Muscle layer of colon (tissue), 2 donors: ENCODE measurements at regions not wholly inside any gene's neighbourhood (a gene's known extent, or its start where the extent isn't known, plus 50 kb on each side); places are given as distances from the start of the nearest gene placed in this dataset.
"Not testable (repeated sequence)": the region's sequence is repeated elsewhere in the genome, so short reads cannot be mapped to it uniquely, and the experiment has no call there.

ENCODE experiments used
- H3K27ac ChIP-seq: one replicate; pipeline ENCODE4 v1.7.0; 2013; ENCODE audit warnings: low read depth, mild to moderate bottlenecking, low read length, moderate library complexity
- H3K27me3 ChIP-seq, 2 donors: one replicate each; pipeline ENCODE4 v1.7.0; 2013; ENCODE audit warnings: low read length in 2 of 2, mild to moderate bottlenecking in 2 of 2; ENCODE audit not compliant: insufficient read depth in 2 of 2, control insufficient read depth in 1 of 2
- H3K36me3 ChIP-seq: one replicate; pipeline ENCODE4 v1.7.0; 2013; ENCODE audit warnings: mild to moderate bottlenecking, low read length; ENCODE audit not compliant: insufficient read depth
- H3K4me1 ChIP-seq: one replicate; pipeline ENCODE4 v1.7.0; 2013; ENCODE audit warnings: mild to moderate bottlenecking, low read length; ENCODE audit not compliant: insufficient read depth
- H3K4me3 ChIP-seq, 2 donors: one replicate each; pipeline ENCODE4 v1.7.0; 2013; ENCODE audit warnings: low read length in 2 of 2, low read depth in 1 of 2, mild to moderate bottlenecking in 1 of 2, moderate library complexity in 1 of 2
- H3K9ac ChIP-seq: one replicate; pipeline ENCODE4 v1.7.0; 2013; ENCODE audit warnings: low read length
- H3K9me3 ChIP-seq: one replicate; pipeline ENCODE4 v1.7.0; 2013; ENCODE audit warnings: mild to moderate bottlenecking, low read length
- donor health status: abdominal sarcoma.
- donor health status: Adenocarcinoma of cecum.

DNA sequence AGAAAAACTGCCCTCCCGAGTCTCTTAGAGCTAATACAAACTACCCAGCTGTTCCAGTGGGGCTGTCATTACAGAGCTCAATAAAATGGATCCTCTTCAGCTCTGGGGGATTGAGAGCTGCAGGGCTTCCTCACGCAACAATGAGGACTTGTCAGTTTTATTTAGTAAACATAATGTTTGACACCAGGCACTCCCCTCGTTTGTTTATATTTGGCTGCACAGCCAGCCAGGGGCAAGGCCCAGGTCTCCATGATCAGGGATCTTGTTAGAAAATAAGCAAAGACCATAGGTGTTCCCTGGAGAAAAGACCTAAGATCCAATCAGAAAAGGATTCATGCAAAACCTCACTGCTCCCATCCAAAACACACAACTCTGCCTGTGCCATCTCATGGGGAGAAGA lies 158.2 kb downstream of the C1D start:
- Histone ChIP-seq H3K4me1 (no peaks in the 10 kb centered on the region), H3K27ac (no peak overlapping the region), H3K36me3 (no peaks in the 10 kb centered on the region), H3K9ac (no peak overlapping the region), H3K27me3 (no peaks in the 10 kb centered on the region), H3K4me3 (no peak overlapping the region), H3K9me3 (no peaks in the 10 kb centered on the region)

DNA sequence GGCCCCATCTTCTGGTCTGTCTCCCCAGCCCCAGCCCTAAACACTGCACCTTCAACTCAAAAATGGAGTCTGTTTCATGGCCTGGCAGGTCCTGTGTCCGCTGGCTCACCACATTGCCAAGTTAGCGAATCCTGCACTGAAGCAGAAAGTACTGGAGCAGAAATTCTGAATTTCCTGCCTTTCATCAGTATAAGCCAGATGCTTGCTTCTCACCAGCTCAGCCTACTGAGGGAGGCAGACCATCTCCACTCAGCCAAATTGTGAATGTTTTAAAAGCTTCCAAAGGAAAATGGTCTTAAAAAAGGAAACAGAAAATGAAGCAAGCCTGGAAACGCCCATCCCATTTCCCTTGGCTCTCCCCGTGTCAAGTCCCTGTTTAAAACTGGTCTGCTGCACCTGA lies 157.8 kb downstream of the C1D start:
- Histone ChIP-seq H3K4me3 (no peak overlapping the region), H3K9me3 (no peaks in the 10 kb centered on the region), H3K9ac (no peak overlapping the region), H3K4me1 (no peaks in the 10 kb centered on the region), H3K27ac (no peak overlapping the region), H3K36me3 (no peaks in the 10 kb centered on the region), H3K27me3 (no peaks in the 10 kb centered on the region)

DNA sequence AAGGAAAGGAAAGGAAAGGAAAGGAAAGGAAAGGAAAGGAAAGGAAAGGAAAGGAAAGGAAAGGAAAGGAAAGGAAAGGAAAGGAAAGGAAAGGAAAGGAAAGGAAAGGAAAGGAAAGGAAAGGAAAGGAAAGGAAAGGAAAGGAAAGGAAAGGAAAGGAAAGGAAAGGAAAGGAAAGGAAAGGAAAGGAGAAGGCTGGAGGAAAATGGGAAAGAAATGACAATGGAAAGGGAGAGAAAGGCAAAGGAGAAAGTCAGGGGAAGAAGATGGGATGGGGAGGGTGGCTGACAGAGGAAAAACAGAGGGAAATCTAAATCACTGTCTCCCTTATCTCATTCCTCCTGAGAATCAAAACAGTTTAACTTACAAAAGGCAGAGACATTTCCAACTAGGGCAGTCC lies 156.3 kb downstream of the C1D start:
- not testable (repeated sequence) for H3K9ac ChIP-seq, H3K27me3 ChIP-seq, H3K27ac ChIP-seq, H3K9me3 ChIP-seq, H3K4me3 ChIP-seq, H3K4me1 ChIP-seq, H3K36me3 ChIP-seq

DNA sequence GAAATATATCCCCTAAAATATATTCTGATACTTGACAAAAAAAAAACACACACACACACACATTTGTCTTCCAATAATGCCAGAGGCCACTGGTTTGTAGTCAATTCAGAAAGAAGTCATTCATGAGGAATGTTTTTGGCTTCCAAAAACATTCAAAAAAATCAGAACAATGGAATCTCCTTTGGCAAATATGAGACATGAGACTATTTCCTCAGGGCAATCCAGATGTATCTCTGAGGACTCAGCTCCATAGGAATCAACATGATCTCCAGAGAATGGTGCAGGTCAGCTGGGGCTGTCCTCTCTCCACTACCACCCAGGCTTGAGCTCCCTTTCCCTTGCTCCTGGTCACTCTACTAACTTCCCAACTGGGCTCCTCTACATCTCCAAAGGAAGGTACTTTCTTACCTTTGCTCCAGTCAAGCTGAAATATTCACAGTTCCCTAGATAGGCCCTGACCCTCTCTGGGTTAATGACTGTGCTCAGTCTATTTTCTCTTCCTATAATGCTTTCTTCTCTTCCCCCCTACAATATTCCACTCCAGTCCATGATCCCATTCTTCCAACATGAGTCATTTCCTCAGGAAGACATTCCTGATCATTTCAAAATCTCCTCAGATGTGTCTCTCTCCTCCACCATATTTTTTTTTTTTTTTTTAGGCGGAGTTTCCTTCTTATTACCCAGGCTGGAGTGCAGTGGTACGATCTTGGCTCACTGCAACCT lies 145.3 kb downstream of the C1D start:
- Histone ChIP-seq H3K9ac (no peak overlapping the region), H3K27ac (no peak overlapping the region), H3K27me3 (no peaks in the 10 kb centered on the region), H3K4me3 (no peak overlapping the region), H3K36me3 (no peaks in the 10 kb centered on the region), H3K9me3 (no peaks in the 10 kb centered on the region), H3K4me1 (no peaks in the 10 kb centered on the region)

DNA sequence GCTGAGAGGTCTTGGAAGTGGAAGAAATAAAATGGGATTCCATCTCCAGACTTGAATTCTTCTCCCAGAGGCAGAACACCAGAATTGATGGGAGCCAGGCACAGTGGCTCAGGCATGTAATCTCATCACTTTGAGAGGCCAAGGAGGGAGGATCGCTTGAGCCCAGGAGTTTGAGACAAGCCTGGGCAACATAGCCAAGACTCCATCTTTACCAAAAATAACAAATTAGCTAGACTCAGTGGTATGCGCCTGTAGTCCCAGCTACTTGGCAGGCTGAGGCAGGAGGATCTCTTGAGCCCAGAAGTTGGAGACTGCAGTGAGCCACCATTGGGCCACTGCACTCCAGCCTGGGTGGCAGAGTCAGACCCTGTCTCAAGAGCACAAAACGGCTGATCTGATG lies 144.3 kb downstream of the C1D start:
- no peak overlapping the region for H3K27ac ChIP-seq
- no peaks in the 10 kb centered on the region for H3K9me3 ChIP-seq
- no peaks in the 10 kb centered on the region for H3K27me3 ChIP-seq
- no peak overlapping the region for H3K4me3 ChIP-seq
- no peaks in the 10 kb centered on the region for H3K36me3 ChIP-seq
- no peaks in the 10 kb centered on the region for H3K4me1 ChIP-seq
- H3K9ac ChIP-seq: no peak overlapping the region

DNA sequence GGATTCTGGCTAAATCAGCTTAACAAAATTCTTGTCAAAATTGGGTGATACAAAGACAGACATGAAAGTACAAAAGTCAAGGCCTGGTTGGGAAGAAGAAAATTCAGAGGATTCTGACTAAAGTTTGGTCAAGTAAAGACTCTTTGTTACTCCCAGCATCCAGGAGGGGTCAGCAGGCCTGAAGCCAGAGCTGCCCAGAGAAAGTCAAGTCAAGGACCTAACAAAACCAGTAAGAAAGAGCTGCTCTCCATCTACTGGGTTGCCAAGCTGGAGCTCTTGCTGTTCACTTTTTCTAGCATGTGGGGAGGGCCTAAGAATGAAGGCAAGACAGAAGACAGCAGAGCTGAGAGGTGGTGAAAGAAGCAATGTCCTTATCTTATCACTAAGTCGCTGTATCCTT lies 143.3 kb downstream of the C1D start:
- Histone ChIP-seq H3K4me1 (no peaks in the 10 kb centered on the region), H3K27ac (no peak overlapping the region), H3K36me3 (no peaks in the 10 kb centered on the region)

DNA sequence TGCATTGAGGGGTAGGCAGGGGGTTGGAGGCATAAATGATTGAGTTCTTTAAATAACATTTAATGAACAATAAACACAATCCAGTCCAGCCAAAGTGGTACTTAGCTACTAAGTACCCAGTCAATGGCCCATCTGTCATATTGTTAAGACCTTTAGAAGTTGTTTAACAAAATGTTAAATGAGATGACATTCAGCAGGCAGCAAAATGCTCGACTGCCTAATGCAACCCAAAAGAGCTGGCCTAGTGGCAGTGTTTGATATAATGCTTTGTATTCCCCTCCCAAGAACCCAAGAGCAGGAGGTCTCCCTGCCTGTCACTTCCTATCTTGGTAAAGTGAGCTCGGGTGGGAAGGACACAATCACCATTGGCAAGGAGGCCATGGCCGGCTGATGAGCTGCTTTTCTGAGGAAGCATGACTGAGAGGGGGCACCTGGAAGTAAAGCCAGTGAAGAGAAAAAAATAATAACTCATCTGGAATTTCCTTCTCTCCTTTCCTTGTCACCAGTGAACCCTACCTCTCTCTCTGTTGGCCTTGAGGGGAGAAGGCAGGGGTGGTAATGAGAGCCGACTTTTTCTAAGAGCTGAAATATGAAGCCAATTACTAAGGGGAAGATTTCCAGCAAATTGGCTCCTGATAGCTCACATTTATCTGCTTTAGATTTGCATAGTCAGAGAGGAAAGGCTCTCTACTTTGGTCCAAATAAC lies 140.6 kb downstream of the C1D start:
- Histone ChIP-seq H3K9ac (no peak overlapping the region), H3K27me3 (no peaks in the 10 kb centered on the region), H3K9me3 (no peaks in the 10 kb centered on the region), H3K27ac (no peak overlapping the region), H3K4me1 (no peaks in the 10 kb centered on the region), H3K36me3 (no peaks in the 10 kb centered on the region), H3K4me3 (no peak overlapping the region)

More for the DNA sequence above, 143.3 kb downstream of the C1D start:
- H3K27me3 ChIP-seq: no peaks in the 10 kb centered on the region
- no peaks in the 10 kb centered on the region for H3K9me3 ChIP-seq
- H3K4me3 ChIP-seq: no peak overlapping the region
- H3K9ac ChIP-seq: no peak overlapping the region

DNA sequence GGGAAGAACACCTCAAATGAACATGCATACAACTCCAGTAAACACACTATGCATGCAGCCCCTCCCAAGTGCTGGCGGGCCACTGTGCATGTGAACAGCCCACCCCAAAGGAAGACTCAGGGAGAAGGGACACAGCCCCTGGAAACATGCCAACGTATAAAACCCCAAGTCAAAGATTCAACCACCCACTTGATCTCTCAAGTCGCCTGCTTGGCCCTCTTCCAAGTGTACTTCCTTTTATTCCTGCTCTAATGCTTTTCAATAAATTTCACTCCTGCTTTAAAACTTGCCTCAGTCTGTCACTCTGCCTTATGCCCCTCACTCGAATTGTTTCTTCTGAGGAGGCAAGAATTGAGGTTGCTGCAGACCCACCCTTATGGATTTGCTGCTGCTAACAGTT lies 139.1 kb downstream of the C1D start:
- Histone ChIP-seq H3K36me3 (no peaks in the 10 kb centered on the region), H3K9ac (no peak overlapping the region), H3K4me3 (no peak overlapping the region), H3K27ac (no peak overlapping the region), H3K9me3 (no peaks in the 10 kb centered on the region), H3K4me1 (no peaks in the 10 kb centered on the region), H3K27me3 (no peaks in the 10 kb centered on the region)

DNA sequence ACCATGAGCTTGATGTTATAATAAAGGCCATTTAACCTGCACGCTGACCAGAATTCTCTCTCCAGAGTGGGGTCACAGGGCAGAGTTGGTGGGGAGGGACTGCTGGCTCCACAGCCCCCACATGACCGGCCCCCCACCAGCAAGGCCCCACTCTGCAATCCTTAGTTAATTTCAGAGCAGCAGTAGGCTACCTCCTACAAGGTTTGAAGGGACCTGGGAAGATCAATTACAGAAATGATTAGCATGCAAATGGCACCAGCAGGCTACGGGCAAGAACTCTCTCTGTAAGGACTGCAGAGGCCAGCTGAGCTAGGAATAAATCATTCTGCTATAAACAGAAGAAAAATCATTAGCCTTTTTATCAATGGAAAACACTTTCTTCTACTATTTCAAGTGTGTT lies 135.3 kb downstream of the C1D start:
- no peaks in the 10 kb centered on the region for H3K9me3 ChIP-seq
- no peak overlapping the region for H3K9ac ChIP-seq
- H3K4me1 ChIP-seq: no peaks in the 10 kb centered on the region
- H3K27me3 ChIP-seq: no peaks in the 10 kb centered on the region
- H3K4me3 ChIP-seq: no peak overlapping the region
- no peaks in the 10 kb centered on the region for H3K36me3 ChIP-seq
- no peak overlapping the region for H3K27ac ChIP-seq

DNA sequence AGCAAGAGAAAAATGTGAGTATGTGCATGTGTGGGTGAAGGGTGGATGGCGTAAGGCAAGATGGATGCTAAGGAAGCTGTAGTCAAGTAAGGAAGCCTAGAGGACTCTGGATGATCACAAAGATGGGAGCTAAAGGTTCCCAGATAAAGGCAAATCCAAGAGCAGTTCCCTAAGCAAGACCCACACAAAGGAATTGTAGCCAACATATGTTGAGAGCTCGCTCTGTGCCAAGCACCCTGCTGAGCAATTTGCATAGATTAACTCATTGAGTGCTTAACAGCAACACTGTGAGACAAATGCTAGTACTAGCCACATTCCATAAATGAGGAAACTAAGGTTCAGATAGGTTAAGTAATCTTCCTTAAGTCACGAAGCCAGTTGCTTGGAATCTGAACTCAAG lies 132.6 kb downstream of the C1D start:
- no peaks in the 10 kb centered on the region for H3K27me3 ChIP-seq
- no peak overlapping the region for H3K4me3 ChIP-seq
- no peaks in the 10 kb centered on the region for H3K36me3 ChIP-seq
- no peak overlapping the region for H3K27ac ChIP-seq
- no peaks in the 10 kb centered on the region for H3K9me3 ChIP-seq
- H3K9ac ChIP-seq: no peak overlapping the region
- H3K4me1 ChIP-seq: no peaks in the 10 kb centered on the region

DNA sequence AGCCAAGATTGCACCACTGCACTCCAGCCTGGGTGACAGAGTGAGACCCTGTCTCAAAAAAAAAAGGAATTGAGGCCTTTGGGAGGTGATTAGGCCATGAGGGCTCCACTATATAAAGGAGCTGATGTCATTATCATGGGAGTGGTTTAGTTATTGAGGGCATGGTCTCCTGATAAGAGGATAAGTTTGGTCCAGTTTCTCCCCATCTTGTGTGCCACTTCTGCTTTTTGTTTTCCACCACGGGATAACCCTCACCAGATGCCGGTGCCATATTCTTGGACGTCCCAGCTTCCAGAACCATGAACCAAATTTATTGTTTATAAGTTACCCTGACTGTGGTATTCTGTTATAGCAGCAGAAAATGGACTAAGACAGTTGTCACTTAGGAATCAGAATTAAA lies 125.8 kb downstream of the C1D start:
- Histone ChIP-seq H3K4me3 (no peak overlapping the region), H3K36me3 (no peaks in the 10 kb centered on the region), H3K27ac (no peak overlapping the region), H3K9ac (no peak overlapping the region), H3K27me3 (no peaks in the 10 kb centered on the region), H3K9me3 (no peaks in the 10 kb centered on the region), H3K4me1 (no peaks in the 10 kb centered on the region)

DNA sequence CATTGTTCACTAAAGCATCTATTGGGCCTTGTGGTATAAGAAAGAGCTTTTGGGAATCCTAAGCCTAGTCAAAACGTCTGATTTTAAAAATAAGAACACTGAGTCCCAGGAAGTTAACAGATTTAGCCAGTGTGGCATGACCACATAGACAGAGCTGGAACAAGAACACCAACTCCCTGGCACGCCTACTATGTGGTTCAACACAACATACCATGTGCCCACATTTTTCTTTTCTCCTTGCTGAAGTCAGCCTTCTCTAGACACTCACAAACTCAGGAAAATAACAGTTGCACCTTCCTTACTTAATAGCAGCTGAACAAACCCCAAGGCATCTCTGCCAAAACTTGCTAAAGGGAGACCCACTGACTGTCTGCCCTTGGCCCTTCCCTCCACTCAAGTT lies 124.8 kb downstream of the C1D start:
- Histone ChIP-seq H3K27ac (no peak overlapping the region), H3K4me1 (no peaks in the 10 kb centered on the region), H3K27me3 (no peaks in the 10 kb centered on the region), H3K9ac (no peak overlapping the region), H3K9me3 (no peaks in the 10 kb centered on the region), H3K36me3 (no peaks in the 10 kb centered on the region), H3K4me3 (no peak overlapping the region)
